H1 (cell line): ENCODE measurements at regions not wholly inside any gene's neighbourhood (a gene's known extent, or its start where the extent isn't known, plus 50 kb on each side); places are given as distances from the start of the nearest gene placed in this dataset.

Experiments used
- ZNF274 ChIP-seq: IDR thresholded peaks from 2 replicates; pipeline ENCODE4 v1.7.0; 2012; ENCODE audit warnings: low read length, borderline replicate concordance; ENCODE audit errors: extremely low read depth
- TF ChIP-seq, protein P1 (sequence below): IDR thresholded peaks from 2 replicates; pipeline ENCODE4 v1.6.1; 2011; ENCODE audit warnings: low read length, improper control_type of control experiment
- TF ChIP-seq, protein P2 (sequence below), 3 experiments: IDR thresholded peaks; 1 replicate in 2 of 3; 2 replicates in 1 of 3; pipeline versions ENCODE4 v1.5.1 to v1.6.1; 2011; ENCODE audit warnings: low read length in 3 of 3, mild to moderate bottlenecking in 3 of 3, inconsistent platforms in 2 of 3, low read depth in 1 of 3, moderate library complexity in 1 of 3; ENCODE audit not compliant: insufficient read depth in 1 of 3; ENCODE audit errors: control extremely low read depth in 1 of 3

DNA sequence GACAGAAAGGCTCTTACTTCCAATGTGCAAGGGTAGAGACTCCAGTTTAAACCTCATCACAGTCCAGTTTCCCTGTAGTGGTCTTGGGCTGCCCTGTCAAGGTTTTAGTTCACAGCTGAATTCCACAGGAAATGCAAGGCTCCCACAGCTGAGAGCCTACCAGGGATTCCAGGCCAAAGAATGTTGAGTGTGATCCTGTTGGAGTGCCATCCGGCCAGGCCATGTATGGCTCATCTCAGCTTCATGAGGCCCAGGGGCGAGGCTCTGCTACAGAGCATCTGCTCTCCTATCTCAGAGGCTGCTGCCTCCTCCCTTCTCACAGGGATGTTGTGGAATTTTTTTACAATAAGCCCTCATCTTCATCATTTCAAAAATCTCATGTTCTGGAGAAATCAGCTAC is 239.8 kb upstream of the CCL2 start:
- TF ChIP-seq, protein P1, sequence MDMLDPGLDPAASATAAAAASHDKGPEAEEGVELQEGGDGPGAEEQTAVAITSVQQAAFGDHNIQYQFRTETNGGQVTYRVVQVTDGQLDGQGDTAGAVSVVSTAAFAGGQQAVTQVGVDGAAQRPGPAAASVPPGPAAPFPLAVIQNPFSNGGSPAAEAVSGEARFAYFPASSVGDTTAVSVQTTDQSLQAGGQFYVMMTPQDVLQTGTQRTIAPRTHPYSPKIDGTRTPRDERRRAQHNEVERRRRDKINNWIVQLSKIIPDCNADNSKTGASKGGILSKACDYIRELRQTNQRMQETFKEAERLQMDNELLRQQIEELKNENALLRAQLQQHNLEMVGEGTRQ = no peak
- no peak for TF ChIP-seq ZNF274
- TF ChIP-seq, protein P2, sequence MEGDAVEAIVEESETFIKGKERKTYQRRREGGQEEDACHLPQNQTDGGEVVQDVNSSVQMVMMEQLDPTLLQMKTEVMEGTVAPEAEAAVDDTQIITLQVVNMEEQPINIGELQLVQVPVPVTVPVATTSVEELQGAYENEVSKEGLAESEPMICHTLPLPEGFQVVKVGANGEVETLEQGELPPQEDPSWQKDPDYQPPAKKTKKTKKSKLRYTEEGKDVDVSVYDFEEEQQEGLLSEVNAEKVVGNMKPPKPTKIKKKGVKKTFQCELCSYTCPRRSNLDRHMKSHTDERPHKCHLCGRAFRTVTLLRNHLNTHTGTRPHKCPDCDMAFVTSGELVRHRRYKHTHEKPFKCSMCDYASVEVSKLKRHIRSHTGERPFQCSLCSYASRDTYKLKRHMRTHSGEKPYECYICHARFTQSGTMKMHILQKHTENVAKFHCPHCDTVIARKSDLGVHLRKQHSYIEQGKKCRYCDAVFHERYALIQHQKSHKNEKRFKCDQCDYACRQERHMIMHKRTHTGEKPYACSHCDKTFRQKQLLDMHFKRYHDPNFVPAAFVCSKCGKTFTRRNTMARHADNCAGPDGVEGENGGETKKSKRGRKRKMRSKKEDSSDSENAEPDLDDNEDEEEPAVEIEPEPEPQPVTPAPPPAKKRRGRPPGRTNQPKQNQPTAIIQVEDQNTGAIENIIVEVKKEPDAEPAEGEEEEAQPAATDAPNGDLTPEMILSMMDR (IDR thresholded peaks at IDR 0.05; ENCODE audit: control extremely low read depth in 1 of 3, insufficient read depth in 1 of 3, low read depth in 1 of 3, low read length in 3 of 3) = no peak
